Prostate gland (tissue), 2 donors: ENCODE measurements at regions not wholly inside any gene's neighbourhood (a gene's known extent, or its start where the extent isn't known, plus 50 kb on each side); places are given as distances from the start of the nearest gene placed in this dataset.

Source experiments
- DNase-seq: peaks from one replicate; pipeline ENCODE4 v3.0.0-alpha.2; 2019; ENCODE audit warnings: low spot score
- H3K27ac ChIP-seq, 2 donors: fragments of 200-600 bp; sonication (generic); 2 replicates each; pipeline ENCODE4 v1.5.1; 2017 to 2019
- H3K27me3 ChIP-seq: fragments of 200-600 bp; sonication (generic); replicated peaks from 2 replicates; pipeline ENCODE4 v1.5.1; 2019; ENCODE audit not compliant: insufficient read depth
- H3K36me3 ChIP-seq, 2 donors: fragments of 200-600 bp; sonication (generic); 1 replicate in 1 of 2; 2 replicates in 1 of 2; pipeline versions ENCODE4 v1.5.1 to v1.8.1; 2017 to 2019
- H3K4me1 ChIP-seq: fragments of 200-600 bp; sonication (generic); replicated peaks from 2 replicates; pipeline ENCODE4 v1.5.1; 2019
- H3K4me3 ChIP-seq, 2 donors: fragments of 200-600 bp; sonication (generic); 2 replicates each; pipeline ENCODE4 v1.5.1; 2017 to 2019
- H3K9me3 ChIP-seq: fragments of 200-600 bp; sonication (generic); 2 replicates; pipeline ENCODE4 v1.5.1; 2017
- CTCF ChIP-seq, 4 experiments: fragments of 200-600 bp in 2 of 4; fragments of 450-650 bp in 2 of 4; sonication (generic) in 2 of 4; IDR thresholded peaks; 1 replicate in 3 of 4; 2 replicates in 1 of 4; pipeline ENCODE4 v1.5.1; 2016 to 2019; ENCODE audit warnings: antibody characterized with exemption in 4 of 4, mild to moderate bottlenecking in 2 of 4, moderate library complexity in 2 of 4
- POLR2A ChIP-seq: fragments of 450-650 bp; IDR thresholded peaks from one replicate; pipeline ENCODE4 v1.6.1; 2016; ENCODE audit warnings: antibody characterized with exemption, mild to moderate bottlenecking
- POLR2AphosphoS5 ChIP-seq: sonication (generic); formaldehyde crosslinking; IDR thresholded peaks from one replicate; pipeline ENCODE4 v1.6.1; 2017; ENCODE audit warnings: antibody characterized with exemption
- WGBS: methylation state at CpG from one replicate; pipeline ENCODE4 v1.1.5; 2018; 5-methylcytosine and 5-hydroxymethylcytosine counted together
- intact Hi-C: fragments of 100-400 bp; cut with DNase I; formaldehyde crosslinking; loops from one replicate; pipeline ENCODE4 v1.14.2; 2022

DNA sequence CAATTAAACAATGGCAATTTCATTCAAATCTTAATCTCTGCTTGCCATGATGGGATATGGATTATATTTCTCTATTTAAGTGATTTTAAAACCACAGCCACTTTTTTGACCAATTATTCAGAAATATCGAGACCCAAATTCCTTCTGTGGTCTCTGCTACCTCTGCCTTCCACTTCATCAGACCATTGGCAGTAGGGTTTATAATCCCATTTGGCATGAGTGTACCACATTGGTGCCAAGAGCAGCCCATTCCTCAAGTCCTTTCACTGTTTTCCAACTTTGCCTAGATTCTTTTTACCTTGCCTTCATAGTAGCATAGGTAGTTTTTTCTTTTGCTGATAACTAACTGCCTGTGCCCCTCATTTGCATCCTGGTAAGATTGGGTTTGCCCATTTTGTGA is 319.9 kb downstream of the ARL4A start:
- no peaks in the 10 kb centered on the region for H3K9me3 ChIP-seq
- H3K27me3 ChIP-seq: no peaks in the 10 kb centered on the region
- H3K36me3 ChIP-seq: no peaks in the 10 kb centered on the region
- TF ChIP-seq POLR2A (no peak), CTCF (IDR thresholded peaks at IDR 0.05) (no peak), POLR2AphosphoS5 (no peak)
- DNase-seq: no peak
- WGBS: 100% methylated on average over 1 of the region's 1 CpG
- intact Hi-C loops: no loop called here
- no peak overlapping the region for H3K27ac ChIP-seq
- H3K4me3 ChIP-seq: no peak overlapping the region
- H3K4me1 ChIP-seq: no peaks in the 10 kb centered on the region

DNA sequence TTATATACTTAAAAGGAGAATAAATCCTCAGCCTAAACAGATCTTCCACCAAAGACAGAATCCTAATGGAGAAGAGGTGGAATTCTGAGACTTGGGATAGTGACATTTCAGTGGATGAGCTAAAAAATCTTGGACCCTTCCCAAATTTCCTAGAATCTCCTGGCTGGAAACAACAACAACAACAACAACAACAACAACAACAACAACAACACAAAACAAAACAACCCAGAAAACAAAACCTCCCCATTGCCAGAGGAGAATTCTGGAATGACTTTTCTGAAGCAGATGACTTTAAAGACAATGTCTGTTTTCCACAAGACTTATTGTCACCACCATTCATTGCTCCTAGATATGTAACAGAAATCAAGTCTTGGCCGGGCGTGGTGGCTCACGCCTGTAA is 322.1 kb downstream of the ARL4A start:
- no peak for DNase-seq
- TF ChIP-seq CTCF (IDR thresholded peaks at IDR 0.05): no peak
- no peak for TF ChIP-seq POLR2A
- no peak for TF ChIP-seq POLR2AphosphoS5
- no peaks in the 10 kb centered on the region for H3K36me3 ChIP-seq
- H3K4me1 ChIP-seq: no peaks in the 10 kb centered on the region
- intact Hi-C loops: no loop called here
- no peak overlapping the region for H3K4me3 ChIP-seq
- no peaks in the 10 kb centered on the region for H3K9me3 ChIP-seq
- no peak overlapping the region for H3K27ac ChIP-seq
- no peaks in the 10 kb centered on the region for H3K27me3 ChIP-seq
- 94% methylated on average over 3 of the region's 3 CpGs for WGBS

DNA sequence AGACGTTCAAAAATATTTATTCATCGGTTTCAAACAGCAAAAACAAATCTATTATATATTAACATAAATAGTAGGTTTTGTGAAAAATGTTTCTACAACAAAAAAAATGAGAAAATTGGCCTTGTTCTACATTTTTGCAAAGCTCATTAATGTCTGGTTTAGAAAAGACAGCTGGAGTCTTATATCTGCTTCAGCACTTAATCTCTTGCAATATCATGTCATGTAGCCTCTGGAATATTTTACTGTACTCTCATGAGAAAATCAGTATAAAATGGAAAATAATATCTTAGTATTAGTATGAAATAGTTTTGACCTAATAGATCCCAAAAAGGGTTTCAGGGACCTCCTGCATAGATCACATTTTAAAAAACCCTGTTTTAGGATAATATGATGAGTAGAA is 326.6 kb downstream of the ARL4A start:
- H3K4me1 ChIP-seq: no peaks in the 10 kb centered on the region
- H3K4me3 ChIP-seq: no peak overlapping the region
- no peaks in the 10 kb centered on the region for H3K9me3 ChIP-seq
- DNase-seq: no peak
- TF ChIP-seq POLR2A (no peak), POLR2AphosphoS5 (no peak), CTCF (IDR thresholded peaks at IDR 0.05) (no peak)
- 60% methylated on average over 2 of the region's 2 CpGs for WGBS
- H3K36me3 ChIP-seq: no peaks in the 10 kb centered on the region
- H3K27ac ChIP-seq: no peak overlapping the region
- H3K27me3 ChIP-seq: no peaks in the 10 kb centered on the region
- intact Hi-C loops: no loop called here

DNA sequence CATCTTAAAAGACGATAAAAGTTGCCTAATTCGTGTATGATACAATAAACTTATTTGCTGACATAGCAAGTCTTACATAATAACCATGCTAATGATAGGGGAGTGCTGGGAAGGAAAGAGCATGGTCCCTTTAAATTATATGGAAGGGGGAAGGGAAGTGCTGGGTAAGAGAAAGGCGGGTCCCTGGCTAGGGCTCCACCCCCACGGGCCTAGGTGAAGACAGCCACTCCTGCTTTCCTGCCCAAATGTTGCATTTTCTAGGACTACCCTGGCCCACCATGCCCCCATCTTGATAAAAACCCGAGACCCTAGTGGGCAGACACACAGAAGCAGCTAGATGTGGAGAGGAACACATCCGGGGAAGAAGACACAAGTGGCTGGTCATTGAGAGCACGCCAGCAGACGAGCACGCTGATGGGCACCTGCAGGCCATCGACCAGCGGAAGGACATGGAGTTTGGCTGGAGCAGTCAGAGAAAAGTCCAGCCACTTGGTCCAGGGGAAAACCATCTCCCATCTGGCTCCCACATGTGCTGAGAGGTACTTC is 328.7 kb downstream of the ARL4A start:
- TF ChIP-seq CTCF (IDR thresholded peaks at IDR 0.05) (no peak), POLR2AphosphoS5 (no peak), POLR2A (no peak)
- intact Hi-C loops: no loop called here
- DNase-seq: no peak
- no peaks in the 10 kb centered on the region for H3K36me3 ChIP-seq
- H3K4me1 ChIP-seq: no peaks in the 10 kb centered on the region
- H3K27me3 ChIP-seq: no peaks in the 10 kb centered on the region
- H3K4me3 ChIP-seq: no peak overlapping the region
- no peaks in the 10 kb centered on the region for H3K9me3 ChIP-seq
- 95% methylated on average over 11 of the region's 11 CpGs for WGBS
- H3K27ac ChIP-seq: no peak overlapping the region

- no peak overlapping the region for H3K27ac ChIP-seq
- H3K9me3 ChIP-seq: no peaks in the 10 kb centered on the region
- intact Hi-C loops: no loop called here
- H3K36me3 ChIP-seq: no peaks in the 10 kb centered on the region
- H3K4me1 ChIP-seq: no peaks in the 10 kb centered on the region
- no peak for DNase-seq
- H3K4me3 ChIP-seq: no peak overlapping the region
- TF ChIP-seq CTCF (IDR thresholded peaks at IDR 0.05) (no peak), POLR2A (no peak), POLR2AphosphoS5 (no peak)
- no peaks in the 10 kb centered on the region for H3K27me3 ChIP-seq
- 91% methylated on average over 9 of the region's 9 CpGs for WGBS
Measured at GRCh38 chr7:13016592-13017332, 329.3 kb downstream of the ARL4A start.
